Skeletal muscle tissue (tissue), 3 donors: ENCODE measurements at regions not wholly inside any gene's neighbourhood (a gene's known extent, or its start where the extent isn't known, plus 50 kb on each side); places are given as distances from the start of the nearest gene placed in this dataset.
"Not testable (repeated sequence)": the region's sequence is repeated elsewhere in the genome, so short reads cannot be mapped to it uniquely, and the experiment has no call there.

ENCODE experiments used
- H3K27ac ChIP-seq: one replicate; pipeline ENCODE4 v1.7.0; 2013; ENCODE audit warnings: mild to moderate bottlenecking, low read depth, low read length, inconsistent platforms
- H3K27me3 ChIP-seq, 3 donors: one replicate each; pipeline ENCODE4 v1.7.0; 2013; ENCODE audit warnings: low read length in 3 of 3; ENCODE audit not compliant: control insufficient read depth in 3 of 3, insufficient read depth in 3 of 3
- H3K36me3 ChIP-seq, 3 donors: one replicate each; pipeline ENCODE4 v1.7.0; 2013; ENCODE audit warnings: low read length in 3 of 3; ENCODE audit not compliant: control insufficient read depth in 3 of 3, insufficient read depth in 3 of 3
- H3K4me1 ChIP-seq, 3 donors: one replicate each; pipeline ENCODE4 v1.7.0; 2013; ENCODE audit warnings: low read length in 3 of 3, mild to moderate bottlenecking in 3 of 3; ENCODE audit not compliant: control insufficient read depth in 3 of 3, insufficient read depth in 3 of 3
- H3K4me3 ChIP-seq, 3 donors: one replicate each; pipeline ENCODE4 v1.7.0; 2013; ENCODE audit warnings: low read length in 3 of 3
- H3K9ac ChIP-seq, 3 donors: one replicate each; pipeline ENCODE4 v1.7.0; 2013; ENCODE audit warnings: low read length in 3 of 3, mild to moderate bottlenecking in 3 of 3, moderate library complexity in 2 of 3, low read depth in 1 of 3
- H3K9me3 ChIP-seq, 3 donors: one replicate each; pipeline ENCODE4 v1.7.0; 2013; ENCODE audit warnings: low read length in 3 of 3; ENCODE audit not compliant: control insufficient read depth in 3 of 3
- donor health status: Osteomylitis.

DNA sequence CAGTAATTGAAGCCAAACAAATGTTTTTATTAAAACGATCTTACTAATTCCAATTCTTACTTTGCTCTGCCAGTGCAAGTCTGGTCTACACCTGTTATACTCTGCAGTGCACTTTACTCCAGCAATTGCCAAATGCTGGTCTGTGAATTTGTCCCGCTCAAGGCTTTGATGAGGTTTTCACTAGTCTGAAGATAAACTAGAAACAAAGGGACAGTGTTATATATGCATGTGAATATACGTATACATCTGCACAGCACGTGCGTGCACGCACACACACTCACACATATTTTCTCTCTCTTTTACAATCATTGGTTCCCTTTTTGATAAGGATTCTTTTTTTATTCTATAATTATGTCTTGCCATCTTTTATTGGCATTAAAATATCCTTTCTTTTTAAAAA, 88.5 kb upstream of the LCORL start:
- H3K9ac ChIP-seq, result no peak overlapping the region
- H3K27ac ChIP-seq, result no peak overlapping the region
- no peaks in the 10 kb centered on the region for H3K36me3 ChIP-seq
- H3K4me3 ChIP-seq, result no peak overlapping the region
- H3K9me3 ChIP-seq, result no peaks in the 10 kb centered on the region
- H3K4me1 ChIP-seq, result no peaks in the 10 kb centered on the region
- H3K27me3 ChIP-seq, result peaks cover 0 to 12% (median 5%) of the 10 kb centered on the region in 3 donors

DNA sequence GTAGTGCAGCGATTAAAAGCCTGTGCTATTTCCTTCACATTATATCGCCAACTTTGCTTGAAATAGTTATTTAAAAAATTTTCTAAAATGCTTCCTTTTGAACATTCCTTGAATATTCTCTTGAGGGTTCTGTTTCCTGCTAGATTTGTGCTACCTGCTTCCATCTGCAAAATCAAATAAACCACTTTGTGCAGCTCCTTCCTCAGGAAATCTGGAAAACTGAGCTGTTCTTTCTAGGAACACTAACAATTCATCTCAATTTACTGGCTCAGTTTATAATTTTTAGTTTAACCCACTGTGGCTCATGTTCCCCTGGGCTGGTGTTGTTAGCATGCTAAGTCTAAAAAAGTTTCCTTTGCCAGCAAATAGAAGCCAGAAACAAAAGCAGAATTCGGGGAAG, 88.1 kb upstream of the LCORL start:
- Histone ChIP-seq H3K27ac (no peak overlapping the region), H3K27me3 (peaks cover 0 to 12% (median 5%) of the 10 kb centered on the region in 3 donors), H3K9ac (no peak overlapping the region), H3K4me3 (no peak overlapping the region), H3K4me1 (no peaks in the 10 kb centered on the region), H3K9me3 (no peaks in the 10 kb centered on the region), H3K36me3 (no peaks in the 10 kb centered on the region)

DNA sequence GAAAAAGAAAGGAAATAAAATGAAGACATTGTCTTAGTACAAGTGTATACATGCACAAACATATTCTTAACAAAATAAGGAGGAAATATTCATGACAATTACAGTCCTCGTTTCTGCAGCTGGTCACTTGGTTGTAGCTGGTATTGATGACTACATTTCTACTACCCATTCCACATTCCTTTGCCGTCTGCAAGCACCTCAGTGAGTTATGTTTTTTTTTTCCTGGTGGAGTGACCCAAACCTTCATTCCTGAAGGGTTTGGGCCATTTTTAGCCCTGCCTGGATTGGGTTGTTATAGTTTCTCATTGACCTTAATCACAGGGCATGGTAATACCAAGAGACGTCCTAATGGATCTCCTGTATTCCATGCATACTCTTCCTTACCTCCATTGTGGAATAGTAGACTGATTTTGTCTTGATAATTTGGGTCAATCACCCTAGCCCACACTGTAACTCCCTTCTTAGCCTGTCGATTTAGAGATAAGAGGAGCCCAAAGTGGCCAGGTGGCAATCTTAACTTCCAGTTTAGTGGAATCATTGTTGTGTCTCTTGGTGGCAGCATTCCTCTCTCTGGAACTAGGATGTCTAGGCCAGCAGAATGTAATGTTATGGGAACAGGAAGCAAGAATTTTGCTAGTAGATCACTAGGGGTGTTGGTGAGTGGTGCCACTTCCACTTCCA, 86.4 kb upstream of the LCORL start:
- not testable (repeated sequence) for H3K27ac ChIP-seq

DNA sequence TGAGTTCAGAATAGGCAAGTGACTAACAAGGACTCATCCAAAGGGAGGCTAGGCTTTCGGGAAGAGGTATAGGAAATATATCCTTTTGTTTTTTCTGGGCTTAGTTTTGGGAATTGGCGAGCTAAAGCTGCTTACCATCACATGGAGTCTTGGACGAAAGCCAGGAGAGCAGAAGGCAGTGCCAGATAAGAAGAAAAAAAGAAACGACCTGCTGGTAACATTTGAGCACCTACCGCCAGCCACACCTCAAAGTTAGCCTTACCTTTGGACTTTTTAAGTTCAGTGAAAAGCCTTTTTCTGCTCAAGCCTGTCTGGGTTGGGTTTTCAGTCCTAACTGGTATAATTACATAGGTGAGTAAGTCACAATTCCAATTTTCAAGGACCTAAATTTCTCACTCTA, 85.1 kb upstream of the LCORL start:
- H3K9ac ChIP-seq, result no peak overlapping the region

More for the DNA sequence above, 86.4 kb upstream of the LCORL start:
- not testable (repeated sequence) for H3K9me3 ChIP-seq, H3K27me3 ChIP-seq, H3K9ac ChIP-seq, H3K36me3 ChIP-seq, H3K4me3 ChIP-seq, H3K4me1 ChIP-seq

DNA sequence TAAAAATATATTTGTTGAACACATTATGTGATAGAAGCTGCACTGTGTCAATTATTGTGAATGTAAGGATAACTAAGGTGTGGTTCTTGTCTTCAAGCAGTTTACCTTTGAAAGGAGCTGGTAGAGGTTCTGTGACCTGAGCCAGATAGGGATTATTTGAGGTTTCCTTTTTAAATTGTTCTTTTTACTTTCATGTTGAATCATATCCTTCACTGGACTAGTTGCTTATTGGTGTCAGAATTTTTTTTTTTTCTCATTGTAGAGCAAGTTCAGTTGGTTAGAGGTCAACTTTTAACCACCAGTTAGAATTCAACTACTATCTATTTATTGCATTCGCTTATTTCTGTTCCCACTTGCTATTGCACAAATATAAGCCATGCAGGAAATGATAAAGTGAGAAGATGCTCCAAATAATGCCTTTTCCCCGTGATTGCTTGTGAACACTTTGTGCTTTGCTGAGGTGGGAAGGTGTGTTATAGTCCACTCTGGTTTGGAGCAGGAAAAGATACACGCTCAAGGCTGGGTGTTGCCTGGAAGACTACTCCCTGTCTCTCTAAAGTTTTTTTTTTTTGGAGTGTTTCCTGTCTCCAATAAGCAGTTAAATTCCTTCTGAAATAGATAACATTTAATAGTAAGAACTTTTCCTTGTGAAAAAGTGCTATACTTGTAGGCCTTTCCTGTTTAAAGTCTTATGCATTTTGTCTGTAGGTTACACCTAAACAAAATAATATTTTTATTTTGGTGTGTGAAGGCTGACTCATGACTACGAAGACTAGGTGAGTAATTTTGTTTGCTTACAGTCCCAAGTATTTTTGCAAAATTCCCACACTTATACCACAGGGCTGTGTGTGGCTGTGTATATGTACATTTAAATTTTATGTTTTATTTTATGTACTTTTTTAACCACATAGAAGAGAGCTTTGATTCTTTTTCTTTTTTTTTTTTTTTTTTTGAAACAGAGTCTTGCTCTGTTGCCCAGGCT, 83.8 kb upstream of the LCORL start:
- H3K9me3 ChIP-seq, result no peaks in the 10 kb centered on the region

More for the DNA sequence above, 85.1 kb upstream of the LCORL start:
- Histone ChIP-seq H3K36me3 (no peaks in the 10 kb centered on the region), H3K27ac (no peak overlapping the region), H3K9me3 (no peaks in the 10 kb centered on the region), H3K4me3 (no peak overlapping the region), H3K4me1 (no peaks in the 10 kb centered on the region), H3K27me3 (peaks cover 0 to 7% (median 5%) of the 10 kb centered on the region in 3 donors)

DNA sequence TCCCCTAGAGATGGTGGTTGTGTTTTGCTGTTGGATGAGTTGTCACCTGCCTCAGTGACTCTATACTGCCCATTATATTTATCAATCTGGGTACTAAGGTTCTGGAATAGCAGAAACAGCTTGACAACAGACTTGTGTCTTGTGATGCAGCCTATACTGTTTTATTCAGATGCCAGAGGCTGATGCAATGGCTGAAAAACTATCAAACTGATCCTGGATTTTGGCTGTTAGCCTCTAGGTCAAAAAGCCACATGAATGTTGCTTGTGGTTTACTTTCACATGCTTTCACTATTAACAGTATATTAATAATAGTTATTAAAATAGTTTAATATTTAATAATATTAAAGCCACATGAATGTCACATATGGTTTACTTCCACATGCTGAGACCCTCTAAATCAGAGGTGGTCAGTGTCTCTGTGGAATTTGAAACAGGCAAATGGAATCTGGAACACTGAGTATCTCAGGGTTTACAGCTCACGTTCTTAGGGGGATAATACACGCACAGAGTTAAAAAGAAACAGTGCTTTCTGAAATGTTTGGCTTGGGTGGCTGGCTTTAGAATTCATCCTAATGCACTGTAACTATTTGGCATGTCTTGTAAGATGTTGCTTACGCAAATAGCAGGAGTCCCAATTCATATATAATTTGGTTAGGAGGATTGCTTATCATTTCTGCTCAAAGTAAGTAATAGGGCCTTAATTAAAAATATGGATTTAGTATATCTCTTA, 82.5 kb upstream of the LCORL start:
- no peaks in the 10 kb centered on the region for H3K4me1 ChIP-seq
- H3K4me3 ChIP-seq, result no peak overlapping the region
- H3K27me3 ChIP-seq, result no peaks in the 10 kb centered on the region
- H3K36me3 ChIP-seq, result no peaks in the 10 kb centered on the region
- H3K9ac ChIP-seq, result no peak overlapping the region
- no peaks in the 10 kb centered on the region for H3K9me3 ChIP-seq
- no peak overlapping the region for H3K27ac ChIP-seq

More for the DNA sequence above, 83.8 kb upstream of the LCORL start:
- Histone ChIP-seq H3K9ac (no peak overlapping the region), H3K4me1 (no peaks in the 10 kb centered on the region), H3K4me3 (no peak overlapping the region), H3K27ac (no peak overlapping the region), H3K27me3 (no peaks in the 10 kb centered on the region), H3K36me3 (no peaks in the 10 kb centered on the region)

DNA sequence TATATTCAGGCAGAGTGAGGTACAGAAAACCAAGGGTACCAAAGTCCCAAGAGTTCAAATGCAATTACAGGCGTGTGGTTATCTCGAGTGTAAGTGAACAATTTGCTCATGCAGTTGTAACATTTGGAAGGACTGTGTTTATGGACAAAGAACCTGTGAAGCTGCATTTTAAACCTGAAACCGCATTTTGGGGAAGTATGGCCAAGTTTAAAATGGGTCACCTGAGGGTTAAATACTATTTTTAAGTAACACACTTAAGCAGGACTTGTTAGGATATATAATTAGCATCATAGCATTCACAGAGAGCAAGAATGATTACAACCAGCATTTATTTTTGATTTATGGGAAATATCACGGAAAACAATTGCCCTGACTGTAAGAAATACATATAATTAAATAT, 79.1 kb upstream of the LCORL start:
- H3K27ac ChIP-seq, result no peak overlapping the region
- H3K9me3 ChIP-seq, result no peaks in the 10 kb centered on the region
- H3K36me3 ChIP-seq, result no peaks in the 10 kb centered on the region
- H3K4me3 ChIP-seq, result no peak overlapping the region
- H3K9ac ChIP-seq, result no peak overlapping the region
- no peaks in the 10 kb centered on the region for H3K27me3 ChIP-seq
- H3K4me1 ChIP-seq, result no peaks in the 10 kb centered on the region

DNA sequence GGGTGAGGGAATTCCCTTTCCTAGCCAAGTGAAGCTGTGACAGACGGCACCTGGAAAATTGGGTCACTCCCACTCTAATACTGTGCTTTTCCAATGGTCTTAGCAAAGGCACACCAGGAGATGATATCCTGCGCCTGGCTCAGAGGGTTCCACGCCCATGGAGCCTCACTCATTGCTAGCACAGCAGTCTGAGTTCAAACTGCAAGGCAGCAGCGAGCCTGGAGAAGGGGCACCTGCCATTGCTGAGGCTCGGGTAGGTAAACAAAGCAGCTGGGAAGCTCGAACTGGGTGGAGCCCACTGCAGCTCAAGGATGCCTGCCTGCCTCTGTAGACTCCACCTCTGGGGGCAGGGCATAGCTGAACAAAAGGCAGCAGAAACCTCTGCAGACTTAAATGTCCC, 68.9 kb upstream of the LCORL start:
- H3K4me1 ChIP-seq, H3K9ac ChIP-seq, H3K4me3 ChIP-seq, H3K27me3 ChIP-seq, H3K27ac ChIP-seq, H3K9me3 ChIP-seq, H3K36me3 ChIP-seq: not testable (repeated sequence)

DNA sequence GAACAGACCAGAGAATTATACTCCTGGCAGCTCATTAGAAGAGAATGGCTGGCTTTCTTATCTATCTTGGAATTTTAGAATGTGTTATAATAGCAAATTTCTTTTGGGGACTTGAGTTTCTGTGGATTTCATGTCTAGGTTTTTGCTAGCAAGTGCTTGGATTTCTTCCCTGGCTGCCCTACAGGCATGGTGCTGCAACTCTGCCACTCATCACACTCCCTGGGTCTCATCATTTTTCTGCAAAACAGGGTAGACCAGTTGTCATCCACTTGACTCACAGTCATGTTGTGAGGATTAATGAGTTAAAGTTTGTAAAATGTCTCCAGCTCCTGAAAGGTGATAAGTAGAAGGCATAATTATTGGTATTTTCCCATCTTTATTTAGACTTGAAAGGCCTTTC, 60.7 kb upstream of the LCORL start:
- H3K9me3 ChIP-seq, result no peaks in the 10 kb centered on the region
- H3K4me3 ChIP-seq, result no peak overlapping the region
- H3K9ac ChIP-seq, result no peak overlapping the region

DNA sequence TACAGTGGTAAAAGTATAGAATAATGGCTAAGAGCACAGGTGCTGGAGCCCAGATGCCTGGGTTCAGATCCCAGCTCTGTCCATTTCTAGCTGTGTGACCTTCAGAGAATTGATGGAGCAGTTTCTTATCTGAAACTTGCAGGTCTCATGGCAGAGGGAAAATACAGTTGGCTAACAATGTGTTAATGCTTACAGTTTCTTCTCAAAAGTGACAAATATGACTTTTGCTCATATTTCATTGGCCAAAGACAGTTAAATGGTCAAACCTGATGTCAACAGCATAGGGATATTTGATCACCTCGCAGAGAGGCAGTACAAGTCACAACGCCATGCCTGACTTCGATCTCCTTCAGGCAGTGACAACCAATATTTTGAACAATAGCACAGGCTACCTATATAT, 60.2 kb upstream of the LCORL start:
- H3K36me3 ChIP-seq, result no peaks in the 10 kb centered on the region
- H3K27ac ChIP-seq, result no peak overlapping the region
- H3K27me3 ChIP-seq, result no peaks in the 10 kb centered on the region
- no peaks in the 10 kb centered on the region for H3K4me1 ChIP-seq
- H3K9ac ChIP-seq, result no peak overlapping the region
- no peak overlapping the region for H3K4me3 ChIP-seq
- H3K9me3 ChIP-seq, result no peaks in the 10 kb centered on the region

More for the DNA sequence above, 60.7 kb upstream of the LCORL start:
- H3K36me3 ChIP-seq, result no peaks in the 10 kb centered on the region
- no peaks in the 10 kb centered on the region for H3K27me3 ChIP-seq
- H3K4me1 ChIP-seq, result no peaks in the 10 kb centered on the region
- no peak overlapping the region for H3K27ac ChIP-seq
